ENCODE measurements at regions not wholly inside any gene's neighbourhood (a gene's known extent, or its start where the extent isn't known, plus 50 kb on each side); places are given as distances from the start of the nearest gene placed in this dataset.
A peak's percentile ranks its signal among the peaks of the same experiment; 100 is the strongest.

DNA sequence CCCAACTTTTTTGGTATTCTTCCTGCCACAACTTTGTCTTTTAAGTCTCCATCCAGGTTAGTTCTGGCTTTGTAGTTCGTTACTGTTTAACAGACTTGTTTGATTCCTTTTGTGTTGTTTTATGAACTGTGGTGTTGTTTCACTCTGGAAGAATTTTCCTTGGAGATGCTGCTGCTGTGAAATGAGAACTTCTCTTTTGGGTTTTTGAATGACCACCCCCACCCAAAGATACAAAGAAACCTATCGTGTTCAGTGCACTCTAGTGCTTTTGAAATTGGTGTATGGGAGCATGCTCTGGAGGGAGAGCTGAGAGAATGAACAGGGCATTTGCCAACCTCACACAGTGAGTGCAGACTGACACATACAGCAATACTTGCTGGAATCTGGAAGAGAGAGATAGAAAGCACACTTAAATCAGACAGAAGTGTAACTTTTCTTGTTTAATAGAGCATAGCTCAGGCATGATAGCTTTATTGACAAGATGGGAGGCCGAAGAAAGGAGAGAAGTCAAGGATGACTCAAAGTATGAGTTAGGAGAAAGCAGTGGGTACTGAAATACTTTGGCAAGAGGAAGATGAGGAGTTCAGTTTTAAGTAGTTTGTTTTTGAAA, 293.1 kb downstream of the SOX4 start:
- ChIA-PET POLR2A (interaction anchor here (1.3 kb wide), 1 partner anchor 293 kb away, joined by 7 read pairs; the partner anchor contains the start of gene SOX4), CTCF (no interaction called here)
- Histone ChIP-seq H3K9me3 (replicated peaks; ENCODE audit: control insufficient read depth, insufficient read depth, low read length) (no peaks in the 10 kb centered on the region), H3K36me3 (ENCODE audit: control insufficient read depth in 2 of 2, extremely low read depth in 1 of 2, insufficient read depth in 2 of 2, low read length in 2 of 2) (no peaks in the 10 kb centered on the region), H3K9ac (replicated peaks; ENCODE audit: extremely low read depth, insufficient read depth, low read length) (no peak overlapping the region), H3K9me1 (replicated peaks; ENCODE audit: control insufficient read depth, extremely low read depth, insufficient read depth, low read length) (no peaks in the 10 kb centered on the region), H3K4me1 (ENCODE audit: control insufficient read depth, extremely low read depth, insufficient read depth, low read length) (peaks cover 40% of the 10 kb centered on the region), H3K27ac (ENCODE audit: insufficient read depth, low read depth, low read length) (peak overlapping the region; percentile 85), H3K4me2 (ENCODE audit: insufficient read depth, low read length) (peak overlapping the region; percentile 54), H3K4me3 (replicated peaks in 1 of 3; ENCODE audit: insufficient read depth in 1 of 3, low read depth in 1 of 3, low read length in 3 of 3) (no peak overlapping the region), H2AFZ (ENCODE audit: low read depth, low read length) (no peak overlapping the region), H4K20me1 (replicated peaks; ENCODE audit: control insufficient read depth, extremely low read depth, insufficient read depth, low read length) (no peaks in the 10 kb centered on the region), H3K79me2 (ENCODE audit: control insufficient read depth, insufficient read depth, low read length) (no peaks in the 10 kb centered on the region), H3K27me3 (ENCODE audit: control insufficient read depth in 2 of 2, insufficient read depth in 2 of 2, low read length in 2 of 2) (no peaks in the 10 kb centered on the region)
- DNase-seq (ENCODE audit: low read depth, low spot score) (peak; percentile 40), FAIRE-seq (no peak)
- intact Hi-C loops (cut with micrococcal nuclease) (no loop called here), dilution Hi-C loops (cut with MboI; ENCODE audit: extremely low pct_ligation_motif_present, low sequenced_read_pairs) (no loop called here)
- TF ChIP-seq POLR2AphosphoS5 (IDR thresholded peaks at IDR 0.05; ENCODE audit: insufficient read depth, low read depth, low read length) = no peak
- TF ChIP-seq, protein P1, sequence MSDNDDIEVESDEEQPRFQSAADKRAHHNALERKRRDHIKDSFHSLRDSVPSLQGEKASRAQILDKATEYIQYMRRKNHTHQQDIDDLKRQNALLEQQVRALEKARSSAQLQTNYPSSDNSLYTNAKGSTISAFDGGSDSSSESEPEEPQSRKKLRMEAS (IDR thresholded peaks at IDR 0.05; ENCODE audit: insufficient read depth, insufficient read length) = no peak
- no TSS peak for BruUV-seq (replicated peaks)

DNA sequence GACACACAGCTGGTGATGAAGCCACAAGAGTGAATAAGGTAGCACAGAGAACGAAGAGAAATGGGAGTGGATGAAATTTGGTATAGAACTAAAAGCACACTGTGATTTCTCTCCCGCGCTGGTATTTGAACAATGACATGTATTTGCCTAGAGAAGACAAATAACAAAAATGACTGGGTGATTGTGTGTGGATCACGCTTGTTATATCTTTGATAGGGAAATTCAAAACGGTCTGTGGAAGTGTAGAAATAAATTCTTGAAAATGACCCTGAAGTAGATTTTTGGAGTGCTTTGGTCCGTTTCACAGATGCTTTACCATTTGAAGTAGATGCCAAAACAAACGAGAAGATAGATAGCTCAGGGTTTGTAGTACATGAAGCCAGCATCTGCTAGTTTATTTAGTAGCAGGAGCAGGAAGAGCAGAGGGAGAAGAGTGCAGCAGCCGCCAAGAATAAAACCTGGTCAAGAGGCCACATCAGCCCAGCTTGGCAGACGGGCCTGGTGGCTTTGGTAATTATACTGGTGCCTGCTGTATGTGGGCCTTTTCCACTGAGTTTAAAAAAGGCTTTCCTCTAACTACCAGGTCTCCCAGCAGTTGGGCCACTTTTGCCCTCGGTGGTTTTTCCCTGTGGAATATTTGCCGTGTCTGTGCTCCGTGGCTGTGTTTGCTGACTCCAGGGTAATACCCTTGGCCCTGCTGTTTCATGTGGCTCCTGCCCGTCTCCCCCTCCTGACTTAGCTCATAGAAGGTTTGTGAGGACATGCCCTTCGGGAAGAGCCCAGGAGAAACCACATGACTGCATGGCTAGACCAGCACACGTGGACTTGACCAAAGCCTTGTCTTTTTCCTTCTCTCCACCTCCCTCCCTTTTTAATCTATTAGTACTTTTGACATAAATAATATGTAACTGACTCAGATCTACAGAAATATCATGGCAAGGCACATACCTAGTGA, 294.0 kb downstream of the SOX4 start:
- no peak for FAIRE-seq
- H2AFZ ChIP-seq (ENCODE audit: low read depth, low read length) = no peak overlapping the region
- POLR2A ChIA-PET = interaction anchor here (1.3 kb wide), 1 partner anchor 294 kb away, joined by 7 read pairs; the partner anchor contains the start of gene SOX4

More for the DNA sequence above, 294.0 kb downstream of the SOX4 start:
- CTCF ChIA-PET = no interaction called here
- no peaks in the 10 kb centered on the region for H3K27me3 ChIP-seq (ENCODE audit: control insufficient read depth in 2 of 2, insufficient read depth in 2 of 2, low read length in 2 of 2)
- H3K4me2 ChIP-seq (ENCODE audit: insufficient read depth, low read length) = peak overlapping the region; percentile 9
- no peak overlapping the region for H3K4me3 ChIP-seq (replicated peaks in 1 of 3; ENCODE audit: insufficient read depth in 1 of 3, low read depth in 1 of 3, low read length in 3 of 3)
- DNase-seq (ENCODE audit: low read depth, low spot score) = peak; percentile 47
- no peak for TF ChIP-seq JUN (IDR thresholded peaks at IDR 0.05; ENCODE audit: borderline replicate concordance, insufficient read depth, insufficient read length, low read depth)
- TF ChIP-seq FOS (IDR thresholded peaks at IDR 0.05; ENCODE audit: borderline replicate concordance, insufficient read depth, low read length) = no peak
- TF ChIP-seq POLR2AphosphoS5 (IDR thresholded peaks at IDR 0.05; ENCODE audit: insufficient read depth, low read depth, low read length) = no peak
- TF ChIP-seq, protein P1 (IDR thresholded peaks at IDR 0.05; ENCODE audit: insufficient read depth, insufficient read length) = no peak
- TF ChIP-seq POLR2A (IDR thresholded peaks at IDR 0.05; ENCODE audit: low read depth, low read length) = no peak
- TF ChIP-seq MYC (IDR thresholded peaks at IDR 0.05; ENCODE audit: low read depth, low read length) = no peak
- no peak for TF ChIP-seq EZH2 (IDR thresholded peaks at IDR 0.05; ENCODE audit: borderline replicate concordance, low read depth, low read length, severe bottlenecking)
- TF ChIP-seq GATA2 (IDR thresholded peaks at IDR 0.05; ENCODE audit: insufficient read depth, insufficient read length, low read depth, low read length) = no peak
- TF ChIP-seq CTCF (IDR thresholded peaks at IDR 0.05; ENCODE audit: extremely low read depth in 1 of 2, insufficient read depth in 1 of 2, low read depth in 1 of 2, low read length in 2 of 2) = no peak
- no peaks in the 10 kb centered on the region for H3K79me2 ChIP-seq (ENCODE audit: control insufficient read depth, insufficient read depth, low read length)
- no peak overlapping the region for H3K27ac ChIP-seq (ENCODE audit: insufficient read depth, low read depth, low read length)
- intact Hi-C loops (cut with micrococcal nuclease) = no loop called here
- dilution Hi-C loops (cut with MboI; ENCODE audit: extremely low pct_ligation_motif_present, low sequenced_read_pairs) = no loop called here
- no peaks in the 10 kb centered on the region for H3K9me1 ChIP-seq (replicated peaks; ENCODE audit: control insufficient read depth, extremely low read depth, insufficient read depth, low read length)
- H3K36me3 ChIP-seq (ENCODE audit: control insufficient read depth in 2 of 2, extremely low read depth in 1 of 2, insufficient read depth in 2 of 2, low read length in 2 of 2) = no peaks in the 10 kb centered on the region
- H3K4me1 ChIP-seq (ENCODE audit: control insufficient read depth, extremely low read depth, insufficient read depth, low read length) = peaks cover 40% of the 10 kb centered on the region
- BruUV-seq (replicated peaks) = no TSS peak
- H4K20me1 ChIP-seq (replicated peaks; ENCODE audit: control insufficient read depth, extremely low read depth, insufficient read depth, low read length) = no peaks in the 10 kb centered on the region
- no peaks in the 10 kb centered on the region for H3K9me3 ChIP-seq (replicated peaks; ENCODE audit: control insufficient read depth, insufficient read depth, low read length)
- no peak overlapping the region for H3K9ac ChIP-seq (replicated peaks; ENCODE audit: extremely low read depth, insufficient read depth, low read length)

Measured in endothelial cell of umbilical vein (primary cell).